GM12878 (cell line): ENCODE measurements at regions not wholly inside any gene's neighbourhood (a gene's known extent, or its start where the extent isn't known, plus 50 kb on each side); places are given as distances from the start of the nearest gene placed in this dataset.

Experiments
- ATAC-seq: fragments of 200-7000 bp; cut with Tn5 transposase; 3 replicates; pipeline ENCODE4 v1.9.1; 2020; ENCODE audit warnings: mild to moderate bottlenecking, moderate library complexity
- BruUV-seq: library from RNA; stranded (reverse); fragments of 400-500 nt; replicated peaks from 2 replicates; lab custom pipeline; 2021; lab: Mats Ljungman, UMichigan
- CTCF ChIA-PET: fragments of 300-600 bp; sonication (Branson Sonifier 250); formaldehyde crosslinking; extraction: SDS; loops from one replicate; lab custom pipeline; 2021; ENCODE audit warnings: inconsistent platforms; lab: Yijun Ruan, JAX
- POLR2A ChIA-PET: fragments of 350-600 bp; formaldehyde crosslinking; extraction: SDS; loops from one replicate; lab custom pipeline; 2021; ENCODE audit warnings: inconsistent platforms; lab: Charles Lee
- RAD21 ChIA-PET: fragments of 300-600 bp; sonication (Branson Sonifier 250); formaldehyde crosslinking; loops from one replicate; lab custom pipeline; 2023; ENCODE audit warnings: antibody characterized with exemption; ENCODE audit not compliant: unreplicated experiment; lab: Charles Lee
- SMC1A ChIA-PET: fragments of 300-600 bp; sonication (Branson Sonifier 250); formaldehyde crosslinking; loops from one replicate; lab custom pipeline; 2023; ENCODE audit not compliant: unreplicated experiment, uncharacterized antibody; lab: Charles Lee
- DNase-seq: peaks from one replicate; pipeline ENCODE4 v3.0.0-alpha.2; 2011; ENCODE audit warnings: low read depth, low spot score
- FAIRE-seq: peaks from 3 replicates; lab custom pipeline; 2011; peaks lifted over from hg19 to GRCh38; lab: Jason Lieb, UNC
- H2AFZ ChIP-seq: 2 replicates; pipeline ENCODE4 v1.6.0; 2011; ENCODE audit warnings: low read depth, low read length, control low read depth; ENCODE audit not compliant: control insufficient read depth
- H3K27ac ChIP-seq: 2 replicates; pipeline ENCODE4 v1.5.1; 2011; ENCODE audit warnings: control low read depth; ENCODE audit not compliant: control insufficient read depth, insufficient read depth
- H3K27me3 ChIP-seq, 2 experiments: replicated peaks in 1 of 2; 2 replicates each; pipeline versions ENCODE4 v1.6.0 to v1.6.1; 2011; ENCODE audit warnings: low read length in 1 of 2; ENCODE audit not compliant: control insufficient read depth in 2 of 2, insufficient read depth in 2 of 2
- H3K36me3 ChIP-seq, 2 experiments: 2 replicates each; pipeline ENCODE4 v1.5.1; 2011; ENCODE audit warnings: low read length in 1 of 2; ENCODE audit not compliant: control insufficient read depth in 2 of 2, insufficient read depth in 2 of 2
- H3K4me1 ChIP-seq: 2 replicates; pipeline ENCODE4 v1.6.1; 2011; ENCODE audit warnings: mild to moderate bottlenecking, low read length, moderate library complexity, mixed read lengths; ENCODE audit not compliant: control insufficient read depth, insufficient read depth
- H3K4me2 ChIP-seq: 2 replicates; pipeline ENCODE4 v1.6.0; 2011; ENCODE audit warnings: control low read depth; ENCODE audit not compliant: control insufficient read depth, insufficient read depth
- H3K4me3 ChIP-seq: fragments of 200-600 bp; sonication (generic); 2 replicates; pipeline ENCODE4 v1.5.1; 2016
- H3K79me2 ChIP-seq: 2 replicates; pipeline ENCODE4 v1.6.0; 2011; ENCODE audit warnings: low read length; ENCODE audit not compliant: control insufficient read depth, insufficient read depth
- H3K9ac ChIP-seq: 2 replicates; pipeline ENCODE4 v1.8.0; 2011; ENCODE audit warnings: low read length, control low read depth, mixed read lengths; ENCODE audit not compliant: control insufficient read depth, insufficient read depth
- H3K9me3 ChIP-seq: replicated peaks from 3 replicates; pipeline ENCODE4 v1.5.1; 2011; ENCODE audit warnings: mild to moderate bottlenecking, low read length; ENCODE audit not compliant: control insufficient read depth, insufficient read depth
- H4K20me1 ChIP-seq: 2 replicates; pipeline ENCODE4 v1.6.0; 2011; ENCODE audit not compliant: control insufficient read depth, insufficient read depth
- BCL11A ChIP-seq: IDR thresholded peaks from 2 replicates; pipeline ENCODE4 v1.6.1; 2011; ENCODE audit warnings: low read depth, low read length
- CREM ChIP-seq: IDR thresholded peaks from 2 replicates; pipeline ENCODE4 v1.6.1; 2014; ENCODE audit warnings: antibody characterized with exemption, low read depth
- JUND ChIP-seq: IDR thresholded peaks from 2 replicates; pipeline ENCODE4 v1.6.1; 2012; ENCODE audit warnings: low read depth, mild to moderate bottlenecking, low read length, improper control_type of control experiment, moderate library complexity
- MYC ChIP-seq: IDR thresholded peaks from 2 replicates; pipeline ENCODE4 v1.6.1; 2011; ENCODE audit warnings: mild to moderate bottlenecking, low read length, moderate library complexity, inconsistent platforms; ENCODE audit not compliant: insufficient read depth, insufficient replicate concordance, insufficient read length, severe bottlenecking
- PML ChIP-seq: IDR thresholded peaks from 2 replicates; pipeline ENCODE4 v1.6.1; 2012; ENCODE audit warnings: low read length, inconsistent platforms
- TAF1 ChIP-seq: IDR thresholded peaks from 2 replicates; pipeline ENCODE4 v1.6.1; 2011; ENCODE audit warnings: mild to moderate bottlenecking, low read depth, low read length, borderline replicate concordance
- WGBS: methylation state at CpG from one replicate; pipeline ENCODE4 v1.1.6; 2016; ENCODE audit warnings: low lambda C conversion rate; ENCODE audit not compliant: insufficient replicate concordance, insufficient coverage; ENCODE audit errors: missing lambda C conversion rate; 5-methylcytosine and 5-hydroxymethylcytosine counted together
- in situ Hi-C: fragments of 300-500 bp; cut with MboI; formaldehyde crosslinking; loops from 9 replicates; pipeline ENCODE4 v1.14.3; 2018; ENCODE audit warnings: mixed read lengths
- intact Hi-C: fragments of 100-400 bp; cut with micrococcal nuclease; formaldehyde crosslinking; loops from one replicate; pipeline ENCODE4 v1.14.2; 2022; ENCODE audit not compliant: unreplicated experiment
- TF ChIP-seq, protein P1 (sequence below): IDR thresholded peaks from 2 replicates; pipeline ENCODE4 v1.6.1; 2012; ENCODE audit warnings: low read depth, low read length, improper control_type of control experiment
- TF ChIP-seq, protein P2 (sequence below): fragments of 450-650 bp; IDR thresholded peaks from 2 replicates; pipeline ENCODE4 v1.6.1; 2017; ENCODE audit warnings: mild to moderate bottlenecking, moderate library complexity

DNA sequence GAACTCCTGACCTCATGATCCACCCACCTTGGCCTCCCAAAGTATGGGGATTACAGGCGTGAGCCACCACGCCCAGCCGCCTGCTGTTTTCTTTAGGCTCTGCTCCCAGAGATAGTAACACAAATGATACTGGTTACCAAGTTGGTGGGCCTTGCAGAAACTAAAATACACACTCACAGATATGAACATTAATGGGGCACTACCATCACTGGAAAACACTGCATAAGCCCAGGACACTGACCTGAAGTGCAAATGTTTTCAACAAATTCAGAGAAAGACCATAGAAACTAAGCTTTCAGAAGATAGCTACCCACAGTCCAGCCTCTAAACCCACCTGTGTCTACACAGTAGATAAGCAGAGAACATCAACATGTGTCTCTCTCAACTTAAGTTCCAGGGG, 180.5 kb downstream of the FCRL5 start:
- H3K9ac ChIP-seq = no peak overlapping the region
- no peaks in the 10 kb centered on the region for H3K9me3 ChIP-seq
- POLR2A ChIA-PET = no interaction called here
- no peaks in the 10 kb centered on the region for H3K36me3 ChIP-seq
- H3K4me3 ChIP-seq = no peak overlapping the region
- no peak for ATAC-seq
- CTCF ChIA-PET = interaction anchor here (0.6 to 4.1 kb wide), 13 partner anchors 10 to 663 kb away, joined by 3 to 94 read pairs (median 6); no protein-coding TSS in a partner anchor
- H2AFZ ChIP-seq = no peak overlapping the region
- intact Hi-C loops = loop anchor here (5.0 to 10.0 kb wide), 3 partner anchors 180 to 403 kb away; partner anchors contain the start of gene FCRL2
- RAD21 ChIA-PET = interaction anchor here (1.4 to 2.1 kb wide), 3 partner anchors 13 to 134 kb away, joined by 3 to 15 read pairs (median 6); no protein-coding TSS in a partner anchor
- in situ Hi-C loops = no loop called here
- no peak for FAIRE-seq
- no peak for TF ChIP-seq CREM
- TF ChIP-seq JUND = no peak
- TF ChIP-seq, protein P1, sequence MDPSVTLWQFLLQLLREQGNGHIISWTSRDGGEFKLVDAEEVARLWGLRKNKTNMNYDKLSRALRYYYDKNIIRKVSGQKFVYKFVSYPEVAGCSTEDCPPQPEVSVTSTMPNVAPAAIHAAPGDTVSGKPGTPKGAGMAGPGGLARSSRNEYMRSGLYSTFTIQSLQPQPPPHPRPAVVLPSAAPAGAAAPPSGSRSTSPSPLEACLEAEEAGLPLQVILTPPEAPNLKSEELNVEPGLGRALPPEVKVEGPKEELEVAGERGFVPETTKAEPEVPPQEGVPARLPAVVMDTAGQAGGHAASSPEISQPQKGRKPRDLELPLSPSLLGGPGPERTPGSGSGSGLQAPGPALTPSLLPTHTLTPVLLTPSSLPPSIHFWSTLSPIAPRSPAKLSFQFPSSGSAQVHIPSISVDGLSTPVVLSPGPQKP = no peak
- TF ChIP-seq MYC = no peak
- TF ChIP-seq, protein P2, sequence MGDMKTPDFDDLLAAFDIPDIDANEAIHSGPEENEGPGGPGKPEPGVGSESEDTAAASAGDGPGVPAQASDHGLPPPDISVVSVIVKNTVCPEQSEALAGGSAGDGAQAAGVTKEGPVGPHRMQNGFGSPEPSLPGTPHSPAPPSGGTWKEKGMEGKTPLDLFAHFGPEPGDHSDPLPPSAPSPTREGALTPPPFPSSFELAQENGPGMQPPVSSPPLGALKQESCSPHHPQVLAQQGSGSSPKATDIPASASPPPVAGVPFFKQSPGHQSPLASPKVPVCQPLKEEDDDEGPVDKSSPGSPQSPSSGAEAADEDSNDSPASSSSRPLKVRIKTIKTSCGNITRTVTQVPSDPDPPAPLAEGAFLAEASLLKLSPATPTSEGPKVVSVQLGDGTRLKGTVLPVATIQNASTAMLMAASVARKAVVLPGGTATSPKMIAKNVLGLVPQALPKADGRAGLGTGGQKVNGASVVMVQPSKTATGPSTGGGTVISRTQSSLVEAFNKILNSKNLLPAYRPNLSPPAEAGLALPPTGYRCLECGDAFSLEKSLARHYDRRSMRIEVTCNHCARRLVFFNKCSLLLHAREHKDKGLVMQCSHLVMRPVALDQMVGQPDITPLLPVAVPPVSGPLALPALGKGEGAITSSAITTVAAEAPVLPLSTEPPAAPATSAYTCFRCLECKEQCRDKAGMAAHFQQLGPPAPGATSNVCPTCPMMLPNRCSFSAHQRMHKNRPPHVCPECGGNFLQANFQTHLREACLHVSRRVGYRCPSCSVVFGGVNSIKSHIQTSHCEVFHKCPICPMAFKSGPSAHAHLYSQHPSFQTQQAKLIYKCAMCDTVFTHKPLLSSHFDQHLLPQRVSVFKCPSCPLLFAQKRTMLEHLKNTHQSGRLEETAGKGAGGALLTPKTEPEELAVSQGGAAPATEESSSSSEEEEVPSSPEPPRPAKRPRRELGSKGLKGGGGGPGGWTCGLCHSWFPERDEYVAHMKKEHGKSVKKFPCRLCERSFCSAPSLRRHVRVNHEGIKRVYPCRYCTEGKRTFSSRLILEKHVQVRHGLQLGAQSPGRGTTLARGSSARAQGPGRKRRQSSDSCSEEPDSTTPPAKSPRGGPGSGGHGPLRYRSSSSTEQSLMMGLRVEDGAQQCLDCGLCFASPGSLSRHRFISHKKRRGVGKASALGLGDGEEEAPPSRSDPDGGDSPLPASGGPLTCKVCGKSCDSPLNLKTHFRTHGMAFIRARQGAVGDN = no peak
- TF ChIP-seq BCL11A = no peak
- no peak for TF ChIP-seq TAF1
- TF ChIP-seq PML = no peak
- H3K27ac ChIP-seq = no peak overlapping the region
- no peaks in the 10 kb centered on the region for H3K4me1 ChIP-seq
- no TSS peak for BruUV-seq
- 27% methylated on average over 3 of the region's 3 CpGs for WGBS
- no peaks in the 10 kb centered on the region for H4K20me1 ChIP-seq
- H3K4me2 ChIP-seq = no peak overlapping the region
- no peak for DNase-seq
- H3K27me3 ChIP-seq = no peaks in the 10 kb centered on the region
- H3K79me2 ChIP-seq = no peaks in the 10 kb centered on the region
- SMC1A ChIA-PET = interaction anchor here (0.7 to 3.3 kb wide), 6 partner anchors 14 to 175 kb away, joined by 3 to 38 read pairs (median 10); no protein-coding TSS in a partner anchor
